Muscle layer of duodenum (tissue), 2 donors: ENCODE measurements at regions not wholly inside any gene's neighbourhood (a gene's known extent, or its start where the extent isn't known, plus 50 kb on each side); places are given as distances from the start of the nearest gene placed in this dataset.

Experiments used
- H3K27ac ChIP-seq: one replicate; pipeline ENCODE4 v1.7.0; 2013; ENCODE audit warnings: mild to moderate bottlenecking, low read length
- H3K27me3 ChIP-seq: one replicate; pipeline ENCODE4 v1.7.0; 2013; ENCODE audit warnings: low read depth, mild to moderate bottlenecking, control low read depth, low read length
- H3K36me3 ChIP-seq, 2 donors: one replicate each; pipeline ENCODE4 v1.7.0; 2013; ENCODE audit warnings: low read length in 2 of 2, control low read depth in 1 of 2, mild to moderate bottlenecking in 1 of 2; ENCODE audit not compliant: insufficient read depth in 2 of 2, control insufficient read depth in 1 of 2
- H3K4me1 ChIP-seq, 2 donors: one replicate each; pipeline ENCODE4 v1.7.0; 2013; ENCODE audit warnings: low read length in 2 of 2, mild to moderate bottlenecking in 2 of 2, control low read depth in 1 of 2, moderate library complexity in 1 of 2; ENCODE audit not compliant: insufficient read depth in 2 of 2, control insufficient read depth in 1 of 2
- H3K4me3 ChIP-seq, 2 donors: one replicate each; pipeline ENCODE4 v1.7.0; 2013; ENCODE audit warnings: low read length in 2 of 2, low read depth in 1 of 2, mild to moderate bottlenecking in 1 of 2
- H3K9me3 ChIP-seq, 2 donors: one replicate each; pipeline ENCODE4 v1.7.0; 2013; ENCODE audit warnings: low read length in 2 of 2, control low read depth in 1 of 2, mild to moderate bottlenecking in 1 of 2; ENCODE audit not compliant: control insufficient read depth in 1 of 2
- donor health status: healthy.

DNA sequence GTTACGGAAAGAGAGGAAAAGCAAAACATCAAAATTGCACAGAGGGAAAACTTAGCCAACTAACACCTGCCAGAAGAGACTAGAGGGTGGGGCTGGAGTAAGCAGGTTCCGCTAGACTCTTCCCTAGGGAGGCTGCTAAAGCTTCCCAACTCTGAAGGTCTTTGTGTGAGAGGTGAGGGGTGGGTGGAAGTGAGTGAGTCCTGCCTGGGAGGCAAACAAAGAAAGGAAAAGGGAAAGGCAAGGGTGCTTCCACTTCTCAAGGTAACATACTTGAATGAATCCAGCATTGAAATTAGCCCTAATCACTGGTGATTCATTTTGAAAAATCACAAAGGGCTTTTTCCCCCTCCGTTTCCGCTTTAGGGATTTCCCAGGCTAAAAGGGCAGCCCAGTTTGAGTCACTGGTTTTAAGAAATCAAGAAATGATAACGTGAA is 220.5 kb upstream of the ADAMTS9 start:
- Histone ChIP-seq H3K9me3 (no peaks in the 10 kb centered on the region), H3K4me3 (no peak overlapping the region), H3K27me3 (no peaks in the 10 kb centered on the region), H3K36me3 (no peaks in the 10 kb centered on the region), H3K27ac (no peak overlapping the region), H3K4me1 (peaks cover 0 to 9% of the 10 kb centered on the region in 2 donors)

DNA sequence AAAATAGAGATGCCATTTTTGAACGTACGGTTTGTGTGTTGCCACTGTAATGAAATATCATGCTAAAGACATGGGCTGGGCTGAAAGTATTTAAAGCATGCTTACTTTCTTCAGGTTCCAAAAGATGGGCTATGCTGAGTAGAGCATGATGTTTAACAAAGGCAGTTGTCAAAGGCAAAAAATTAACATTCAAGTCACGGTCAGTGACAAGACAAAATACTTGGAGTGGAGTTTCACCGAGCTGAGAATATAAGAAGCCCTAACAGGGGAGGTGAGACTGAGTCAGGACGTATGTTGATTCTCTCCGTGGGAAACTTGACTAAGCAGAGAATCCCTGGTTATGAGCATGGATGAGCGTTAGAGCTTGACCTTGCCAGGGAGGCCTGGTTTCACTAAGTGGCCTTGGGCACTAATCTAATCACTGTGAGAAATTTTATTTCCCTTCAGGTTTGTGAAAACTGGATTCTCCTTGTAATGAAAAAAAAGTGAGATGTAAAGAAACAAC is 218.2 kb upstream of the ADAMTS9 start:
- H3K9me3 ChIP-seq: no peaks in the 10 kb centered on the region
- H3K4me1 ChIP-seq: peaks cover 14 to 31% of the 10 kb centered on the region in 2 donors
- no peaks in the 10 kb centered on the region for H3K27me3 ChIP-seq
- H3K27ac ChIP-seq: no peak overlapping the region
- H3K36me3 ChIP-seq: no peaks in the 10 kb centered on the region
- H3K4me3 ChIP-seq: no peak overlapping the region

DNA sequence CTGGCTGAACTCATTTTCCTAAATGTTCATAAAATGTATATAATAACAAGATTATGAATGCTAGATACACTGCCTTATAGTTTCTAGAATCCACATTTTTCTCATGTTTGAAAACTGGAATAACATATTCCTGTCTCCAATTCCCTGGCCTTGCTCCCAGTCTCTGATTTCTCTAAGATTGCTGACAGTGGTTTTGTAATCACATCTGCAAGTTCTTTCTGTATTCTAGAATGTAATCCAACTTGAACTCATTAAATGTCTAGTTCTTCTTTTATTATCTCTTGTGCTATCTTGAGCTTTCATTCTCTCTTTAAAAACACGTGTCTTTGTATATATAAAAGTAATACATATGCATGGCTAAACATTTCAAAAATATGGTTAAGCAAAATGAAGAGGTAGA is 215.2 kb upstream of the ADAMTS9 start:
- Histone ChIP-seq H3K9me3 (no peaks in the 10 kb centered on the region), H3K27ac (no peak overlapping the region), H3K4me1 (peaks cover 14 to 40% of the 10 kb centered on the region in 2 donors)

DNA sequence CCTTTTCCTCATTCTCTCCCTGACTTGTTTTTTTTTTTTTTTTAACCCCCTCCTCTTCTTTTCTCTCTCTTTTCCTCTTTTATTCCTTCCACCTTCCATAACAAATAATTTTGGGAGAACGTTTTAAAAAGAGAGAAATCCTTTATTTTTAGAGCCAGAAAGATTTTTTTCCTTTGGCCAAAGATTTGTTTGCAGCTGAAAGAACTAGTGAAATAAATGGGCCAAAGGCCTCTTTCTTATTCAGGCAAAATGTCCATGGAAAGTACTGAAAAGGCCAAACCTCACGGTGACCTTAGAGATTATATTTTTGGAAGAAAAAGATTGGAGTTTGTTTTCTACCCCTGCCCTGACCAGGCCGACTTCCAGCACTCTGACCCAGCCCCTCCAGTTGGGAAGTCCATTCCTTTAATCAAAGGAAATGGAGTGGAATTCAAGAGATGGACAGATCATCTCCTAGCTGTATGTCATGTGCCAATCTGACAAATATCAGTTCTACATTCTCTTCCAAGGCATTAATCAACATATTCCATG is 214.3 kb upstream of the ADAMTS9 start:
- no peaks in the 10 kb centered on the region for H3K27me3 ChIP-seq
- H3K9me3 ChIP-seq: no peaks in the 10 kb centered on the region
- peaks cover 14 to 40% of the 10 kb centered on the region in 2 donors for H3K4me1 ChIP-seq
- no peak overlapping the region for H3K4me3 ChIP-seq
- no peak overlapping the region for H3K27ac ChIP-seq
- H3K36me3 ChIP-seq: no peaks in the 10 kb centered on the region

More for the DNA sequence above, 215.2 kb upstream of the ADAMTS9 start:
- Histone ChIP-seq H3K36me3 (no peaks in the 10 kb centered on the region), H3K4me3 (no peak overlapping the region), H3K27me3 (no peaks in the 10 kb centered on the region)

DNA sequence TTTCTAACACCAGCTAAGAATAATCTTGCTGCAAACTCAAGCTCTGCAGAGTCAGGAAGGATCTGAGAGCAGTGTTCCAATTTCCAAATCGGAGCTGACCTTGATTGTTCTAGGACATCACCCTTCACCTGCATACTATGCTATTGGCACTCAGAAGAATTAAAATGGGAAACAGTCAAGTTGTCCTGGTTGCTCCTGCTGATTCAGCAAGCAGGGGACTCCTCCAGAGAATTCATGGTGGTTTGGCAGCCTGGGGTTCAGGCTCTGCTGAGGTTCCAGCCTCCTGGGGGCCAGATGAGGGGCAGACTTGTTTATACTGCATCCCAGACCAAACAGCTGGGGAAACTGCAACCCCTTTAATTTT is 213.7 kb upstream of the ADAMTS9 start:
- Histone ChIP-seq H3K27ac (no peak overlapping the region), H3K9me3 (no peaks in the 10 kb centered on the region), H3K4me1 (peaks cover 14 to 44% of the 10 kb centered on the region in 2 donors), H3K4me3 (no peak overlapping the region), H3K36me3 (no peaks in the 10 kb centered on the region), H3K27me3 (no peaks in the 10 kb centered on the region)

DNA sequence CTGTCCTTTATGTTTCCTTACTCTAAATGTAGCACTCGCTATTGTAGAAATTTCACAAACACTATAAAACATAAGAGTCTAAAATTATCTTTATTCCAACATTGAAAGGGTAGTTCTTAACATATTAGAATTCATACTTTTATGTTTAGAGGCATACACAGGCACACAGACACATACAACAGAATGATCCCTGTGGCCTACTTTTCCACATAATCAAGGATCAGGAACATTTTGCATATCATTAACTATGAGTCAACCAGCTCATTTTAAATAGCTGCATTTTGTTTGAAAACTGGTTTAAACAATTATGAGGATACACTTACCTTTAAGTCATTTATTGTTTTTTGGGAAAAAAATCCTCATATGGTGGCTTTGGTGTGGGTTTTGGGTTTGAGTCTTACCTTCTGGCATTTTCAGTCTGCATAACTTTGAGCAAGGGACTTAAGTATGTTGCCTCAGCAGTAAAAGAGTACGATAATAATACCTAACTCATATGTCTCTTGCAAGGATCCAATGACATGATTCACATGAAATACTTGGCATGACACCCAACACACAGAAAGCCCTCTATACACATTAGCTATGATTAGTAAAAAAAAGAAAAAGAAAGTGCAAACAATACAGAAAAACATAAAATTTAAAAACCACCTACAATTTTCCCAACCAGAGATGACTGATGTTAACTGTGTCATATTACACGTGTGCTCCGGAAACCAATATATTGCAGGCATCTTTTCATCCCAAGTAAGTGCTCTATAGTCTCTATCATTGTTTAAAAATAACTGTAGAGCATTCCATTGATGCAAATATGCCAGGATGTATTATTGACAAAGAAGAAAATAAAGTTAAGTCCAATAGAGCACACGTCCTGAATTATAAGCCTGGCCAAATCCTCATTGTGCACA is 213.1 kb upstream of the ADAMTS9 start:
- H3K27me3 ChIP-seq: no peaks in the 10 kb centered on the region
- H3K9me3 ChIP-seq: no peaks in the 10 kb centered on the region
- H3K4me3 ChIP-seq: no peak overlapping the region
- H3K27ac ChIP-seq: no peak overlapping the region
- peaks cover 14 to 49% of the 10 kb centered on the region in 2 donors for H3K4me1 ChIP-seq
- no peaks in the 10 kb centered on the region for H3K36me3 ChIP-seq

DNA sequence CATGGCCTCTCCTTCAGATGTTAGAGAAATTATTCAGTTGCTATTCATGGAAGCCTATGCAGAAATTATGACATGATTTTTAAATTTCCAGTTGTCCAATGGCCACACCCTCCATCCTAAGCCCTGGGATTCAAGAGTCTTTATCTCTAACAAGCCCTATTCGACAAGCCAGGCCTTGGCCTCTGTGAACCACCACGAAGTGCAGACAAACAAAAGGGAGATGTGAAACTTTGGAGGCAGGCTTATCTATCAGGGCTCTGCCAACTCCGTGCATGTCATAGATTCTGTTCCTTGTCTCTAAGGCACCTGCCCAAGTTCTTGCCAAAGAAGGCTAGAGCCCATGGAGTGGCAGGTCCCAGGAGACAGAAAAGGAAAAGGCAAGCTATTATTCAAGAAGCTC is 212.4 kb upstream of the ADAMTS9 start:
- H3K36me3 ChIP-seq: no peaks in the 10 kb centered on the region
- H3K9me3 ChIP-seq: no peaks in the 10 kb centered on the region
- peaks cover 14 to 49% of the 10 kb centered on the region in 2 donors for H3K4me1 ChIP-seq
- H3K27ac ChIP-seq: no peak overlapping the region
- no peaks in the 10 kb centered on the region for H3K27me3 ChIP-seq
- H3K4me3 ChIP-seq: no peak overlapping the region

DNA sequence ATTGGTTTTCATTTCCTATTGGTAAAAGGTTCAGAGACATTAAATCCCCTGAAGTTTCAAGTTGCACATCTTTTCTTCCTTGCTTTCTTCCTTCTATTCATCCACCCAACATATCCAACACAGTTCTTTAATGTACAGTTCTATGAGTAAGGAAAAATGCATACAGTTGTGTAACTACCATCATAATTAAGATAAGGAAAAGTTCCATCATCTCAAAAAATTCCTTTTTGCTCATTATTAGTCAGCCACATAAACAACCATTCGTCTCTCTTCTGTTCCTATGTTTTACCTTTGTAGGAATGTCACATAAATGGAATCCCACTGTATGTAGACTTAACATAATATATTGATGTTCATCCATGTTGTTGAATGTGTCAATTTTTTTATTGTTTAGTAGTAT is 211.1 kb upstream of the ADAMTS9 start:
- Histone ChIP-seq H3K27ac (no peak overlapping the region), H3K27me3 (no peaks in the 10 kb centered on the region), H3K4me3 (no peak overlapping the region), H3K9me3 (no peaks in the 10 kb centered on the region), H3K36me3 (no peaks in the 10 kb centered on the region), H3K4me1 (peaks cover 14 to 57% of the 10 kb centered on the region in 2 donors)

DNA sequence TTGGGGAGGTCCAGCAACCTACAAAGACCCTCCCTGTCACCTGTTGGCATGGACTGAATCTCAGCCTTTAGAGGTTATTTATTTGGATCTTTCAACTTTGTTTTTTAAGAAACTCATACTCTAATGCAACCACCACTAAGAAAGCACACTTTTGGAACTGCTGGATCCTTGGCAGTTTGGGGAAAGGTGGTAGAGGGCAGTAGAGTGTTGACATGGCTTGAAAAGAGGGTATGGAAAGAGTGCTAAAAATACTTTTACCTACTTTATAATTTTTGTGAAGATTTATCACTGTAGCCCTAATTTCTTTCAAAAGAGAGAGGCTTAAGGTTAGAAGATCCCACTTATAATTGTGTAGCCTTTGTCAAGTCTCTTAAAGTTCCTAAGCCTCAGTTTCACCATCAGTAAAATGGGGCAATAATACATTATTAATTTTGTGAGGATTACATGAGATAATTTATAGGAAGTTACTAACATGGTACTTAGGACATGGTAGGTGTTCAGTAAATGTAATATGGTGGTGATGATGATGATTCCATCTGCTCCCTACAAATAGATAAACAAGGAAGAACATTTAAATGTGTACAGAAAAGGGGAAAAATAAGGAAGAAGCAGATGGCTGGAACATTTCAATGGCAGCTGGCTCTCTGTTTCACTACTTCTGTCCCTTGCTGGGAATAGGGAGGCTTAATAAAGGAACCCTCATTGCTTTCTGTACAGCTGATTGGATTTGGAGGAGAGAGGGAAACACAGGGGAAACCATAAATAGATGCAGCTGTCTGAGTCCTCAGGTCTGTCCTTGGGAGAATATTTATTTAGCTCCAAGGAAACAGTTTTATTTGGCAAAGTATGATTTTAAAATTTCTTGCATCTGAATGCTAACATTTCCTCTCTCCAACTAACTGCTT is 208.4 kb upstream of the ADAMTS9 start:
- no peak overlapping the region for H3K27ac ChIP-seq
- no peaks in the 10 kb centered on the region for H3K9me3 ChIP-seq

DNA sequence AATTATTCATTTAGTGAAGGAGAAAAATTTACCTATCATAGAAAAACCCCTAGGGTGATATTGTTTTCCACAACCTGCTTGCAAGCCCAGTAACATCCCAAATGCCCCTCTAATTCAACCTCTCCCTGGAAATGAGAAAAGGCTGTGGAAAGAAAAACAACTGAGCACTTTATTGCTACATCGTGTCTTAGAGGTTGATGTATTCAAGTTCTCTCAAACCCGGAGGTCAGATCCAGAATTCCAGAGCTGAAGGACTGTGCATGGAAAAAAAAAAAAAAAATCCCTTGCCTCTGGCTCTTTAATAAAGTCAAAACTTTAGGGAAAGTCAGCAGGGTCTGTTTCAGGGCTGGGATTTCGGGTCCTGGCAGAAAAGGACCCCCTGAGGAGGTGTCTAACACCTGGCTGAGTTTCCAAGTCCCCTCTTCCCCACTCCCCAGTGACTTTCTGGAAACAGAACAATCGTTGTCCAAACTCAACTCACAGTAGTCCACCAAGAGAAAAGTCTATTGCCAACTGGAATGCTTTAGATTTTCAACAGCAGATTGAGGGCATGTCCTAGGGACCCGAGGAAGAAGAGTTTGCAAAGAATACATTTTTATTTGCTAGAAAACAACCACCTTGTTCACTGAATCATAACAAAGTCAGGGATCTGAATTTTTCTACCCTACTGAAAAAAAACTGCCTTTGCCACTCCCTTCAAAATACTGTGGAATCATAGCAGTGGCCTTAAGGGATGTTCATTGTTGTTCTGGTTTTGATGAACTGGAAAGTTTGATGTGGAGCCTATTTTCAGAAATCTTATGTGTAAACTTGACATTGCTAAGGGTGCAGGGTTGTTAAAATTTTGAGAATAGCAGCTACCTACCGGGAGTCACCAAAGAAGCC is 207.5 kb upstream of the ADAMTS9 start:
- peaks cover 0 to 23% of the 10 kb centered on the region in 2 donors for H3K4me1 ChIP-seq
- no peaks in the 10 kb centered on the region for H3K9me3 ChIP-seq
- no peak overlapping the region for H3K4me3 ChIP-seq
- no peak overlapping the region for H3K27ac ChIP-seq
- H3K27me3 ChIP-seq: no peaks in the 10 kb centered on the region
- no peaks in the 10 kb centered on the region for H3K36me3 ChIP-seq

More for the DNA sequence above, 208.4 kb upstream of the ADAMTS9 start:
- Histone ChIP-seq H3K36me3 (no peaks in the 10 kb centered on the region), H3K4me3 (no peak overlapping the region), H3K4me1 (peaks cover under 1 to 32% of the 10 kb centered on the region in 2 donors), H3K27me3 (no peaks in the 10 kb centered on the region)
